Amniotic epithelial cell (primary cell): ENCODE measurements at regions not wholly inside any gene's neighbourhood (a gene's known extent, or its start where the extent isn't known, plus 50 kb on each side); places are given as distances from the start of the nearest gene placed in this dataset.
"Not testable (repeated sequence)": the region's sequence is repeated elsewhere in the genome, so short reads cannot be mapped to it uniquely, and the experiment has no call there.

Source experiments
- DNase-seq: peaks from one replicate; pipeline ENCODE4 v3.0.0-alpha.2; 2010; ENCODE audit warnings: low read depth

- DNase-seq, result no peak
Measured at GRCh38 chr5:174444479-174445188, 279.7 kb upstream of the MSX2 start.

- no peak for DNase-seq
Measured at GRCh38 chr5:174446446-174446845, 277.9 kb upstream of the MSX2 start.

GRCh38 chr5:174446988-174447387, 277.4 kb upstream of the MSX2 start:
- no peak for DNase-seq

- DNase-seq, result no peak
Measured at GRCh38 chr5:174448041-174448440, 276.3 kb upstream of the MSX2 start.

- no peak for DNase-seq
Measured at GRCh38 chr5:174448662-174449061, 275.7 kb upstream of the MSX2 start.

GRCh38 chr5:174453690-174454089, 270.7 kb upstream of the MSX2 start:
- DNase-seq, result no peak

- no peak for DNase-seq
Measured at GRCh38 chr5:174454464-174454863, 269.9 kb upstream of the MSX2 start.

GRCh38 chr5:174454890-174455289, 269.5 kb upstream of the MSX2 start:
- DNase-seq, result no peak

- DNase-seq, result no peak
Measured at GRCh38 chr5:174455301-174455700, 269.1 kb upstream of the MSX2 start.

- DNase-seq, result no peak
Measured at GRCh38 chr5:174457141-174457678, 267.2 kb upstream of the MSX2 start.

- DNase-seq, result no peak
Measured at GRCh38 chr5:174459071-174459702, 265.2 kb upstream of the MSX2 start.

GRCh38 chr5:174459832-174460448, 264.4 kb upstream of the MSX2 start:
- no peak for DNase-seq

GRCh38 chr5:174462129-174462528, 262.3 kb upstream of the MSX2 start:
- no peak for DNase-seq

- no peak for DNase-seq
Measured at GRCh38 chr5:174464504-174465165, 259.7 kb upstream of the MSX2 start.

- not testable (repeated sequence) for DNase-seq
Measured at GRCh38 chr5:174471528-174471927, 252.9 kb upstream of the MSX2 start.

GRCh38 chr5:174472956-174473355, 251.4 kb upstream of the MSX2 start:
- DNase-seq, result no peak

GRCh38 chr5:174476001-174476400, 248.4 kb upstream of the MSX2 start:
- DNase-seq, result not testable (repeated sequence)

- DNase-seq, result no peak
Measured at GRCh38 chr5:174479325-174479724, 245.1 kb upstream of the MSX2 start.

GRCh38 chr5:174481737-174482136, 242.6 kb upstream of the MSX2 start:
- DNase-seq, result no peak

GRCh38 chr5:174482607-174483024, 241.8 kb upstream of the MSX2 start:
- no peak for DNase-seq

- DNase-seq, result no peak
Measured at GRCh38 chr5:174483411-174483810, 241.0 kb upstream of the MSX2 start.

GRCh38 chr5:174489215-174489614, 235.2 kb upstream of the MSX2 start:
- DNase-seq, result no peak
